AG09319 (cell line): ENCODE measurements at regions not wholly inside any gene's neighbourhood (a gene's known extent, or its start where the extent isn't known, plus 50 kb on each side); places are given as distances from the start of the nearest gene placed in this dataset.

Source experiments
- DNase-seq: peaks from one replicate; pipeline ENCODE4 v3.0.0-alpha.2; 2010; ENCODE audit warnings: low read depth; ENCODE audit errors: extremely low read depth
- CTCF ChIP-seq: IDR thresholded peaks from 2 replicates; pipeline ENCODE4 v1.5.1; 2011; ENCODE audit warnings: low read depth, mild to moderate bottlenecking, inconsistent platforms, low read length, moderate library complexity

GRCh38 chr13:107545946-107546502, 669.3 kb downstream of the LIG4 start:
- no peak for DNase-seq
- TF ChIP-seq CTCF, result no peak

GRCh38 chr13:107534548-107534947, 680.8 kb downstream of the LIG4 start:
- TF ChIP-seq CTCF, result no peak

GRCh38 chr13:107531816-107532215, 683.5 kb downstream of the LIG4 start:
- TF ChIP-seq CTCF, result no peak
- DNase-seq, result no peak

More at GRCh38 chr13:107534548-107534947, 680.8 kb downstream of the LIG4 start:
- no peak for DNase-seq

- TF ChIP-seq CTCF, result no peak
- no peak for DNase-seq
These were observed 684.2 kb downstream of the LIG4 start for GRCh38 chr13:107531180-107531579.

GRCh38 chr13:107529035-107529434, 686.3 kb downstream of the LIG4 start:
- no peak for DNase-seq
- no peak for TF ChIP-seq CTCF

GRCh38 chr13:107518780-107519179, 696.6 kb downstream of the LIG4 start:
- DNase-seq, result no peak
- TF ChIP-seq CTCF, result no peak

- no peak for DNase-seq
- no peak for TF ChIP-seq CTCF
These were observed 697.0 kb downstream of the LIG4 start for GRCh38 chr13:107518292-107518691.
